HL-60 (cell line): ENCODE measurements at regions not wholly inside any gene's neighbourhood (a gene's known extent, or its start where the extent isn't known, plus 50 kb on each side); places are given as distances from the start of the nearest gene placed in this dataset.

Experiments
- CTCF ChIP-seq: IDR thresholded peaks from one replicate; pipeline ENCODE4 v1.5.1; 2011; ENCODE audit warnings: low read length, control low read depth, inconsistent platforms; ENCODE audit not compliant: insufficient read depth
- GABPA ChIP-seq: IDR thresholded peaks from 2 replicates; pipeline ENCODE4 v1.6.1; 2012; ENCODE audit warnings: low read depth
- POLR2AphosphoS5 ChIP-seq: IDR thresholded peaks from 2 replicates; pipeline ENCODE4 v1.6.1; 2012; ENCODE audit warnings: low read depth
- REST ChIP-seq: IDR thresholded peaks from 2 replicates; pipeline ENCODE4 v1.6.1; 2012; ENCODE audit warnings: low read depth; ENCODE audit not compliant: insufficient replicate concordance
- SPI1 ChIP-seq: IDR thresholded peaks from 2 replicates; pipeline ENCODE4 v1.6.1; 2012; ENCODE audit warnings: low read depth, mild to moderate bottlenecking, borderline replicate concordance

GRCh38 chrX:86981326-86981879, 536.2 kb upstream of the KLHL4 start:
- TF ChIP-seq CTCF = no peak
- no peak for TF ChIP-seq REST
- TF ChIP-seq POLR2AphosphoS5 = no peak
- no peak for TF ChIP-seq GABPA
- TF ChIP-seq SPI1 = no peak
